ENCODE measurements at regions not wholly inside any gene's neighbourhood (a gene's known extent, or its start where the extent isn't known, plus 50 kb on each side); places are given as distances from the start of the nearest gene placed in this dataset.

DNA sequence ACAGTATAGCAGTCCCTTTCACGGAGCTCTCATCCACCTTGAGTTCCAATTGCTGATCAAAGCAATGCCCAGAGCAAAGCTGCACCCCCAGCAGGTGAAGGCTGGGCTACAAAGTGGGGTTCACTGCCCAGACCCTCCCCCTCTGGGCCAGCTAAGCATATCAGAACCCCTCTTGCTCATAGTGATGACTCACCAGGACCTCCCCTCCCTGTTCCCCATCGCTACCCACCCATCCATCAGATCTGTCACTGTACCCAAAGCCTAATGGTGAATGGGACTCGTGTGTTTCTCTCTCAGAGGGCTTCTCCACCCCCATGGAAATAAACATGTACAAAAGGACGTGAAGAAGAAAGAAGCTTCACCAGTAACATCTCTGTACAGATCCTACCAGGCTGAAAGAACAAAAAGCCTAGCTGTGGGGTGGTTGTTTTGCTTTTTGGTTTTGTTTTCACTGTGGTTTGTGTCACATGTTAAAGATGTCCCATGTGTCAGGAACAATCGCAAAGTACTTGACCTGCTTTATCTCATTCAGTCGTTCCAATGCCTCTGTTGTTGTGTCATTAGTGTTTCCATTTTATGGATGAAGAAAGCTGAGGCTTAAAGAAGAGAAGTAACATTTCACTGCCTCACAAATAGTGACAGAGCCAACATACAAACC lies 518.5 kb downstream of the CD83 start:
- Histone ChIP-seq H3K4me3 (no peak overlapping the region), H3F3A (ENCODE audit: insufficient read depth, low read depth) (no peaks in the 10 kb centered on the region), H3K79me2 (ENCODE audit: low read depth) (no peaks in the 10 kb centered on the region), H3K4me1 (replicated peaks; ENCODE audit: insufficient read depth) (no peaks in the 10 kb centered on the region), H4K20me1 (ENCODE audit: insufficient read depth) (no peaks in the 10 kb centered on the region), H3K9me2 (ENCODE audit: insufficient read depth) (no peaks in the 10 kb centered on the region), H3K4me2 (no peak overlapping the region), H3K27ac (no peak overlapping the region), H3K27me3 (ENCODE audit: insufficient read depth, low read depth) (no peaks in the 10 kb centered on the region), H3K36me3 (ENCODE audit: low read depth) (no peaks in the 10 kb centered on the region), H2AFZ (no peak overlapping the region), H3K9me3 (ENCODE audit: insufficient read depth, low read depth) (no peaks in the 10 kb centered on the region)
- ChIA-PET CTCF (no interaction called here), POLR2A (ENCODE audit: unreplicated experiment) (no interaction called here)
- no TSS peak for BruUV-seq (replicated peaks)
- DNase-seq = no peak
- intact Hi-C loops (cut with micrococcal nuclease; ENCODE audit: unreplicated experiment) = no loop called here
- TF ChIP-seq, protein P1, sequence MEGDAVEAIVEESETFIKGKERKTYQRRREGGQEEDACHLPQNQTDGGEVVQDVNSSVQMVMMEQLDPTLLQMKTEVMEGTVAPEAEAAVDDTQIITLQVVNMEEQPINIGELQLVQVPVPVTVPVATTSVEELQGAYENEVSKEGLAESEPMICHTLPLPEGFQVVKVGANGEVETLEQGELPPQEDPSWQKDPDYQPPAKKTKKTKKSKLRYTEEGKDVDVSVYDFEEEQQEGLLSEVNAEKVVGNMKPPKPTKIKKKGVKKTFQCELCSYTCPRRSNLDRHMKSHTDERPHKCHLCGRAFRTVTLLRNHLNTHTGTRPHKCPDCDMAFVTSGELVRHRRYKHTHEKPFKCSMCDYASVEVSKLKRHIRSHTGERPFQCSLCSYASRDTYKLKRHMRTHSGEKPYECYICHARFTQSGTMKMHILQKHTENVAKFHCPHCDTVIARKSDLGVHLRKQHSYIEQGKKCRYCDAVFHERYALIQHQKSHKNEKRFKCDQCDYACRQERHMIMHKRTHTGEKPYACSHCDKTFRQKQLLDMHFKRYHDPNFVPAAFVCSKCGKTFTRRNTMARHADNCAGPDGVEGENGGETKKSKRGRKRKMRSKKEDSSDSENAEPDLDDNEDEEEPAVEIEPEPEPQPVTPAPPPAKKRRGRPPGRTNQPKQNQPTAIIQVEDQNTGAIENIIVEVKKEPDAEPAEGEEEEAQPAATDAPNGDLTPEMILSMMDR (conservative IDR thresholded peaks at IDR 0.05) = no peak
- TF ChIP-seq EZH2 (IDR thresholded peaks at IDR 0.05; ENCODE audit: low read depth) = no peak

DNA sequence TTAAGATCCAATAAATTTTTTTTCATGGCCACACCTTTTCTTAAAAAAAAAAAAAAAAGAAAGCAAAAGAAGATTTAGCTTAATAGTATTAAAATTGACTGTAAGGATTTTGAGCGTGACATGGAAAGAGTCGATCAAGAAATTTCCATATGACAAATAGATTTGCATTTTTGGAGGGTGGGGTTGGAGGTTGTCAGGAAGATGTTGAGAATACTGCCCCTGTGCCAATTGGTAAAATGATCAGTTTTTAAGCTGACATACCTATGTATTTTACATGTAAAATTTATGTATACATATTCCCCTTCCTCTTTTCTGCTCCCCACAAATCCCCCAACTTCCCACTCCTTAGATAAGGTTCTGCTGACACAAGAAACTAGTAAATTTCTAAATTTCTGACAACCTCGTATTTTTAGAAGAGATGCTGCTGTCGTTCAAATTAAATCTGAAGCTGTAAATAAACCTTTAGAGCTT lies 520.9 kb downstream of the CD83 start:
- Histone ChIP-seq H3K4me2 (no peak overlapping the region), H3K9me3 (ENCODE audit: insufficient read depth, low read depth) (no peaks in the 10 kb centered on the region), H3K27ac (no peak overlapping the region), H3K27me3 (ENCODE audit: insufficient read depth, low read depth) (no peaks in the 10 kb centered on the region), H3K36me3 (ENCODE audit: low read depth) (no peaks in the 10 kb centered on the region), H3K4me1 (replicated peaks; ENCODE audit: insufficient read depth) (no peaks in the 10 kb centered on the region), H3K79me2 (ENCODE audit: low read depth) (no peaks in the 10 kb centered on the region), H4K20me1 (ENCODE audit: insufficient read depth) (no peaks in the 10 kb centered on the region), H3F3A (ENCODE audit: insufficient read depth, low read depth) (no peaks in the 10 kb centered on the region), H3K4me3 (no peak overlapping the region), H3K9me2 (ENCODE audit: insufficient read depth) (no peaks in the 10 kb centered on the region), H2AFZ (no peak overlapping the region)
- CTCF ChIA-PET = no interaction called here
- DNase-seq = no peak
- no peak for TF ChIP-seq EZH2 (IDR thresholded peaks at IDR 0.05; ENCODE audit: low read depth)
- TF ChIP-seq, protein P1 (conservative IDR thresholded peaks at IDR 0.05) = no peak
- POLR2A ChIA-PET (ENCODE audit: unreplicated experiment) = no interaction called here
- intact Hi-C loops (cut with micrococcal nuclease; ENCODE audit: unreplicated experiment) = no loop called here
- no TSS peak for BruUV-seq (replicated peaks)

DNA sequence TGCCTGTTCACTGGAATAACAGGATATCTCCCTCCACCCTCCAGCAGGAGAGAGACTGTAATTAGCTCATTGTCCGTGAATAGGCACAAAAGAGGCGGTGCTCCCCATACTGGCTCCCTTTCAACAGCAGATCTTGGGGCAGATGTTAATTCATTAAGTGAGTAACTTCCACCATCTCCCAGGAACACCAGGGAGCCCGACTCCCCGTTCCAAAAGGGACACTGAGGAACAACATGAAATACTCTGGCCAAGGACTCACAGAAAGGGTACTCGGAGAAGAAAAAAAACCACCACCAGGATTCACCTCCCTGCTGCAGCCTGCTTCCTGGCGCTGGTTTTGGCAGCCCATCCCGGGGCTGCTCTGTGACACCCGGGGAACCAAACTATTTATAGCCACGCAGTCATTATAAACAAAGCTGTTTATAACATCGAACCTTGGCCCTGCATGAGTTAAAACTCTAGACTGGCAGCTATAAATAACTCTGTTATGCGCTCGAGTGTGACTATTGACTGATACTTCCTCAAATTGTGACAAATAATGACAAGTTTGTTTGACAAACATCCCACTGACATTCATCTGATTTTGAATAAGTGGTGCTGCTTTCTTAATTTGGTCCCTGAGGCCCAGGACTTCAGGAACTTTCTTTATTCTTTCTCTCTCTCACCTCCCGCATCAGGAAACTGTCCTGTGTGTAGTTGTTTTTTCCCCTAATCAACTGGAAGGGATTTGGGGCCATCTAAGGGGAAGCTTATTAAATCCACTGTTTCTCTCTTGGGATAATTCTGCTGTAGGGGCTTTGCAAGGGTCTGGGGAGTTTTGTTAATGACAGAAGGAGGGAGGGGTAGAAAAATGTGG lies 521.6 kb downstream of the CD83 start:
- TF ChIP-seq, protein P1 (conservative IDR thresholded peaks at IDR 0.05) = no peak
- no peak for TF ChIP-seq EZH2 (IDR thresholded peaks at IDR 0.05; ENCODE audit: low read depth)
- Histone ChIP-seq H3K79me2 (ENCODE audit: low read depth) (no peaks in the 10 kb centered on the region), H4K20me1 (ENCODE audit: insufficient read depth) (no peaks in the 10 kb centered on the region), H3K36me3 (ENCODE audit: low read depth) (no peaks in the 10 kb centered on the region), H3K9me3 (ENCODE audit: insufficient read depth, low read depth) (no peaks in the 10 kb centered on the region), H3K27me3 (ENCODE audit: insufficient read depth, low read depth) (no peaks in the 10 kb centered on the region), H3K9me2 (ENCODE audit: insufficient read depth) (no peaks in the 10 kb centered on the region), H3K4me1 (replicated peaks; ENCODE audit: insufficient read depth) (no peaks in the 10 kb centered on the region), H3F3A (ENCODE audit: insufficient read depth, low read depth) (no peaks in the 10 kb centered on the region), H3K27ac (no peak overlapping the region), H3K4me3 (no peak overlapping the region), H2AFZ (no peak overlapping the region), H3K4me2 (no peak overlapping the region)
- CTCF ChIA-PET = no interaction called here
- DNase-seq = no peak
- intact Hi-C loops (cut with micrococcal nuclease; ENCODE audit: unreplicated experiment) = no loop called here
- BruUV-seq (replicated peaks) = no TSS peak
- POLR2A ChIA-PET (ENCODE audit: unreplicated experiment) = no interaction called here
